Globus pallidus (tissue), 1 donor: ENCODE measurements at regions not wholly inside any gene's neighbourhood (a gene's known extent, or its start where the extent isn't known, plus 50 kb on each side); places are given as distances from the start of the nearest gene placed in this dataset.

Experiments used
- DNase-seq: peaks from one replicate; pipeline ENCODE4 v3.0.0-alpha.2; 2015; ENCODE audit warnings: low spot score

- DNase-seq: no peak
These were observed 562.1 kb upstream of the PCDH9 start for GRCh38 chr13:67792151-67792676.

- DNase-seq: no peak
These were observed 560.9 kb upstream of the PCDH9 start for GRCh38 chr13:67791047-67791446.

GRCh38 chr13:67776151-67776550, 546.0 kb upstream of the PCDH9 start:
- DNase-seq: no peak

GRCh38 chr13:67775359-67775758, 545.2 kb upstream of the PCDH9 start:
- DNase-seq: no peak

GRCh38 chr13:67772807-67773453, 542.8 kb upstream of the PCDH9 start:
- DNase-seq: no peak

- DNase-seq: no peak
These were observed 541.0 kb upstream of the PCDH9 start for GRCh38 chr13:67771106-67771505.

GRCh38 chr13:67769987-67770341, 539.8 kb upstream of the PCDH9 start:
- DNase-seq: no peak

GRCh38 chr13:67769063-67769986, 539.2 kb upstream of the PCDH9 start:
- DNase-seq: no peak

GRCh38 chr13:67763984-67764383, 533.8 kb upstream of the PCDH9 start:
- no peak for DNase-seq

GRCh38 chr13:67763384-67763783, 533.2 kb upstream of the PCDH9 start:
- no peak for DNase-seq

GRCh38 chr13:67758975-67759374, 528.8 kb upstream of the PCDH9 start:
- DNase-seq: no peak

- DNase-seq: no peak
These were observed 523.9 kb upstream of the PCDH9 start for GRCh38 chr13:67754012-67754411.

GRCh38 chr13:67752759-67753158, 522.6 kb upstream of the PCDH9 start:
- no peak for DNase-seq

- no peak for DNase-seq
These were observed 512.3 kb upstream of the PCDH9 start for GRCh38 chr13:67742478-67742877.

- DNase-seq: no peak
These were observed 510.9 kb upstream of the PCDH9 start for GRCh38 chr13:67740871-67741535.

- peak; percentile 26 for DNase-seq
These were observed 506.7 kb upstream of the PCDH9 start for GRCh38 chr13:67736646-67737420.

- DNase-seq: no peak
These were observed 505.5 kb upstream of the PCDH9 start for GRCh38 chr13:67735651-67736050.

GRCh38 chr13:67726979-67727378, 496.8 kb upstream of the PCDH9 start:
- DNase-seq: no peak

- DNase-seq: no peak
These were observed 495.9 kb upstream of the PCDH9 start for GRCh38 chr13:67725999-67726398.

- no peak for DNase-seq
These were observed 483.4 kb upstream of the PCDH9 start for GRCh38 chr13:67713571-67713970.

GRCh38 chr13:67696775-67697174, 466.6 kb upstream of the PCDH9 start:
- no peak for DNase-seq

- no peak for DNase-seq
These were observed 434.4 kb upstream of the PCDH9 start for GRCh38 chr13:67664502-67664901.
